ENCODE measurements at regions not wholly inside any gene's neighbourhood (a gene's known extent, or its start where the extent isn't known, plus 50 kb on each side); places are given as distances from the start of the nearest gene placed in this dataset.

DNA sequence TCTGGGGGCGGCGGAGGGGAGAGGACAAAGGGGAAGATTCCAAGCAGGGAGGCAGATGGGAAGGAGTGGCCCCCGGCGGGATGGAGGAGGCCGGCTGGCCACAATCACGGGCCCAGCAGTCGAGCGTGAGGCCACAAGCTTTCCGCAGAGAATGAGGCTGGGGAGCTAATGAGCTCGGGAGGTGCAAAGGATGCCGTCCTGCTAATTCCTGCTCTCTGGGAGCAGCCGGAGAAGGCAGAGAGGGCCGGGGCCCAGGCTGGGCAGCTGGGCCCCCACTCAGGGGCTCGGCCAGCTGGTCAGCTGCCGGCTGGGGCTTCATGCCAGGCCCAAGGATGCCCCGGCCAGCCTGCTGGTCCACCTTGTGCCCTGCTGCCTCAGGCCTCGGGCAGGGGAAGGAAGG is 98.1 kb upstream of the LHX5 start:
- TF ChIP-seq, protein P1, sequence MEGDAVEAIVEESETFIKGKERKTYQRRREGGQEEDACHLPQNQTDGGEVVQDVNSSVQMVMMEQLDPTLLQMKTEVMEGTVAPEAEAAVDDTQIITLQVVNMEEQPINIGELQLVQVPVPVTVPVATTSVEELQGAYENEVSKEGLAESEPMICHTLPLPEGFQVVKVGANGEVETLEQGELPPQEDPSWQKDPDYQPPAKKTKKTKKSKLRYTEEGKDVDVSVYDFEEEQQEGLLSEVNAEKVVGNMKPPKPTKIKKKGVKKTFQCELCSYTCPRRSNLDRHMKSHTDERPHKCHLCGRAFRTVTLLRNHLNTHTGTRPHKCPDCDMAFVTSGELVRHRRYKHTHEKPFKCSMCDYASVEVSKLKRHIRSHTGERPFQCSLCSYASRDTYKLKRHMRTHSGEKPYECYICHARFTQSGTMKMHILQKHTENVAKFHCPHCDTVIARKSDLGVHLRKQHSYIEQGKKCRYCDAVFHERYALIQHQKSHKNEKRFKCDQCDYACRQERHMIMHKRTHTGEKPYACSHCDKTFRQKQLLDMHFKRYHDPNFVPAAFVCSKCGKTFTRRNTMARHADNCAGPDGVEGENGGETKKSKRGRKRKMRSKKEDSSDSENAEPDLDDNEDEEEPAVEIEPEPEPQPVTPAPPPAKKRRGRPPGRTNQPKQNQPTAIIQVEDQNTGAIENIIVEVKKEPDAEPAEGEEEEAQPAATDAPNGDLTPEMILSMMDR (IDR thresholded peaks at IDR 0.05; ENCODE audit: insufficient read depth, low read length, poor library complexity, severe bottlenecking), result no peak
- Histone ChIP-seq H3K36me3 (ENCODE audit: control insufficient read depth, insufficient read depth, low read length) (no peaks in the 10 kb centered on the region), H3K27me3 (ENCODE audit: control insufficient read depth, insufficient read depth, low read length) (no peaks in the 10 kb centered on the region), H3K4me3 (ENCODE audit: low read depth, low read length) (no peak overlapping the region)
- no peak for DNase-seq (ENCODE audit: low read depth)

DNA sequence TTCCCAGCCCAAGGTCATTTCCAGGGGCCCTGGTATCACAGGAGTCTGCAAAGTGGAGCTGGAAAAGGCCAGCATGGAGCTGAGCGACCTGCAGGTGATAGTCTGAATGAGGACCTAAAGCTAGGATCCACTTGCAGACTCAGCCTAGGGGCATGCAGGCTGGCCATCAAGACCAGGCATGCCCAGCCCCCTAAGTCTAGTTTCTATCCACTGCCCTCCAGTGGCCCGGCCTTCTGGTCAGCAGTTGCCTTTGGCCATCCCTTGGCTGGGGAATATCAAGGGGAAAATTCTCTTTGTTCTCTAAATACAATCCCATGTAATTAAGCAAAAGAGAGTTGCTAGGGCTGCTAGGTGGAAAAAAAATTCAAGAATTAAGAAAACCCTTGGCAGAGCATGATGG is 96.3 kb upstream of the LHX5 start:
- Histone ChIP-seq H3K36me3 (ENCODE audit: control insufficient read depth, insufficient read depth, low read length) (no peaks in the 10 kb centered on the region), H3K4me3 (ENCODE audit: low read depth, low read length) (no peak overlapping the region), H3K27me3 (ENCODE audit: control insufficient read depth, insufficient read depth, low read length) (no peaks in the 10 kb centered on the region)
- no peak for DNase-seq (ENCODE audit: low read depth)
- TF ChIP-seq, protein P1 (IDR thresholded peaks at IDR 0.05; ENCODE audit: insufficient read depth, low read length, poor library complexity, severe bottlenecking), result no peak

DNA sequence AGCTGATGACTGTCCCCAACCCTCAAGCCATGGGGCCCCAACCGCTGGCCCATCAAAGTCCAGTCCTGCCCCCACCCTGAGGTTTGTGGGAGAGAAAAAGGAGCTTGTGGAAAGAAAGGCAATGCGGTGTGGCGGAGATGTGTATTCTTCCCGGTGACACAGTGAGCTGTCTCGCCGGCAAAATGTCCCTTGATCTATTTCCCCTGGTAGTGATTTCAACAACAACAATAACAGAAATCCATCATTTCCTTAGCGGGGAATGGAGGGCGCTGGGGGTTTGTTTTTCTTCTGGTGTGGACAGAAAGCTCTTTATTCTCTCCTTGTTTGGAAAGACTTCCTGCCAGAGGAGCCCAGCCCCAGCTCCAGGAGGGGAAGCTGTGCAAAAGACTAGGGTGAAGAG is 93.7 kb upstream of the LHX5 start:
- TF ChIP-seq, protein P1 (IDR thresholded peaks at IDR 0.05; ENCODE audit: insufficient read depth, low read length, poor library complexity, severe bottlenecking), result no peak
- Histone ChIP-seq H3K36me3 (ENCODE audit: control insufficient read depth, insufficient read depth, low read length) (no peaks in the 10 kb centered on the region), H3K27me3 (ENCODE audit: control insufficient read depth, insufficient read depth, low read length) (no peaks in the 10 kb centered on the region), H3K4me3 (ENCODE audit: low read depth, low read length) (no peak overlapping the region)
- no peak for DNase-seq (ENCODE audit: low read depth)

DNA sequence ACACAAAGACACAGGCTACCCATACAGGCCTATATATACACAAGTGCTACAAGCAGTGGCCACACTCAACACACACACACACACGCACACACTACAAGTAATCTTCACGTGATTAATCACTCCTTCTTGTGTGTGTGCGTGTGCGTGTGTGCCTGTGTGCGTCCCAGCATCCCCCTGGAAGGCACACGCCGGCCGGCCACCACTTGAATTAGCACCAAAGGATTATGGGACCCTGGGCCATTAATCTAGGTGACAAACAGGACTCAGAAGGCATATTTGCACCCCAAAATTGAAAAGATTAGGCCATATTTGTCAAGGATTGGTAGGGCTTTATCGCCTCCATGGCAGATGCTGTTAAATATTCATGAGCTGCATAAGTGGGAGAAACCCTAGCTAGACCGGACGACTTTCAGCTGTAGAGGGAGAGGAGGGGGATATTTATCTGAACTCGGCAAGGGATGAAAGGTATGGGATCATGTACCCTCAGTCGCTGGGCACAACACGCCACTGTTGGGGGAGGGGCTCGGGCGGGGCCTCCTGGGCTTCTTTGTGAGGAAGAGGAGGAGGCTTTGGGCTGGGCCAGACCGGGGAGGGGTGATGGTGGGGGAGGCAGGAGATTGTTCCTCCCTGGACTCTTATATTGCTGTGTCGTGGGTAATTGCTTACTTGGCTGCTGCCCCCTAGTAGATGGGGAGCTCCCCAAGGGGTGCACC is 89.6 kb upstream of the LHX5 start:
- Histone ChIP-seq H3K36me3 (ENCODE audit: control insufficient read depth, insufficient read depth, low read length) (no peaks in the 10 kb centered on the region), H3K27me3 (ENCODE audit: control insufficient read depth, insufficient read depth, low read length) (no peaks in the 10 kb centered on the region), H3K4me3 (ENCODE audit: low read depth, low read length) (no peak overlapping the region)
- no peak for DNase-seq (ENCODE audit: low read depth)
- TF ChIP-seq, protein P1 (IDR thresholded peaks at IDR 0.05; ENCODE audit: insufficient read depth, low read length, poor library complexity, severe bottlenecking), result no peak

DNA sequence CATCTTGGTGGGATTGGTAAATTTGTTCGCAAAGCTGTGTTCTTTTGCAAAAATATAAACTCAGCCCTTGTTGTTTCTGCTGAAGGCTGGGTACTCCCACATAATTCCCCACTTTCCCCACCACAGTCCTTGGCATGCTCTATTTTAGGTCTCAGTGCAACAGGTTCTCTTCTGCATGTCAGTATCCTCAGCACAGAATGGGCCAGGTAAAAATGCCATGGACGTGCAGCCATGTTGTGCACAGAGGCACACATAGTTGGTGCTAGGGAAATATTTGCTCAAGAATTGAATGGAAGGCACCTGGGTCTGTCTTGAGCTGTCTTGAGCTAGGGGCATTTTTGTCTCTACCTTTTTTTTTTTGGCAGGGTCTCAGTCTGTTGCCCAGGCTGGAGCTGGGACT is 87.8 kb upstream of the LHX5 start:
- no peak for DNase-seq (ENCODE audit: low read depth)
- Histone ChIP-seq H3K27me3 (ENCODE audit: control insufficient read depth, insufficient read depth, low read length) (no peaks in the 10 kb centered on the region), H3K4me3 (ENCODE audit: low read depth, low read length) (no peak overlapping the region), H3K36me3 (ENCODE audit: control insufficient read depth, insufficient read depth, low read length) (no peaks in the 10 kb centered on the region)
- TF ChIP-seq, protein P1 (IDR thresholded peaks at IDR 0.05; ENCODE audit: insufficient read depth, low read length, poor library complexity, severe bottlenecking), result no peak

DNA sequence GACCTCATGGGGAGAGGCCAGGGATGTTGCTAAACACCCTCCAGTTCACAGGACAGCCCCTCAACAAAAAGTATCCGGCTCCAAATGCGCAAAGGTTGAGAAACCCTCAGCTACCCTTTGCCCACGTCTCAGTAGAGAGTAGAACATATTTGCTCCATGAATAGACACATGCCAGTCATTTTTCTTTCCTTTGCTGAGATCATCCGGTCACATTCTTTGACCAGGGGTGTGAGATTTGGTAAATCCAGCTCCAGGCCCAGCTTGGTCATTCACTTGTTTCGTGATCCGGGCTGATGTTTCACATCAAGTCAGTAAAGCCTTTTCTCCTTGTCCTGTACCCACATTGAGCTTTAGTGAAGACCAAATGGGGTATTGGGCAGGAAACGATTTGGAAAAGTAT is 83.6 kb upstream of the LHX5 start:
- TF ChIP-seq, protein P1 (IDR thresholded peaks at IDR 0.05; ENCODE audit: insufficient read depth, low read length, poor library complexity, severe bottlenecking), result no peak

More for the DNA sequence above, 83.6 kb upstream of the LHX5 start:
- Histone ChIP-seq H3K4me3 (ENCODE audit: low read depth, low read length) (no peak overlapping the region), H3K36me3 (ENCODE audit: control insufficient read depth, insufficient read depth, low read length) (no peaks in the 10 kb centered on the region), H3K27me3 (ENCODE audit: control insufficient read depth, insufficient read depth, low read length) (peaks cover 2% of the 10 kb centered on the region)
- DNase-seq (ENCODE audit: low read depth), result no peak

All from kidney epithelial cell (primary cell).